ENCODE measurements at regions not wholly inside any gene's neighbourhood (a gene's known extent, or its start where the extent isn't known, plus 50 kb on each side); places are given as distances from the start of the nearest gene placed in this dataset.

DNA sequence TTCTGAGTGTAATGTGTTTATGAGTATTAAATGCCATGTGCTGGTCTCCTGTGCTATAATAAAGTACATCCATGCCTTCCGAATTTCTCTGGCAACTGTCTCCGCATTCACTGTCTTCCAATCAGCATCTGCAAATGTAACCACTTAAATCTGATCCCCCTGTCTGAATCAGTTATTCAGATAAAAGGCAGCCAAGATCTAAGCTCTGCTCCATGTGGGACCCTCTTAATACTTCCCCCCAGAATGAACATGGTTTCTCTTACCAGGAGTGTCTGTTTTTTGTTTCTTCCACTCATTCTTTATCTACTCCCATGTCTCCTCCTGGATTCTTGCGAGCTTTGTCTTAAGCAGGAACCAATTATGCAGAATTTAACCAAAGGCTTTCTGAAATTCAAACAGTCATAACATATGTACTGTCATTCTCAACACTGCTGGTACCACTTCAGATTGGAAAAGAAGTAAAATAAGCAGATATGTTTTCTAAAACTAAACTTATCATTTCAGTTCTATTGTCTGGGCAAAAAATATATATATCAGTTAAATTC lies 996.7 kb upstream of the FLRT2 start:
- DNase-seq (ENCODE audit: low spot score) = no peak

DNA sequence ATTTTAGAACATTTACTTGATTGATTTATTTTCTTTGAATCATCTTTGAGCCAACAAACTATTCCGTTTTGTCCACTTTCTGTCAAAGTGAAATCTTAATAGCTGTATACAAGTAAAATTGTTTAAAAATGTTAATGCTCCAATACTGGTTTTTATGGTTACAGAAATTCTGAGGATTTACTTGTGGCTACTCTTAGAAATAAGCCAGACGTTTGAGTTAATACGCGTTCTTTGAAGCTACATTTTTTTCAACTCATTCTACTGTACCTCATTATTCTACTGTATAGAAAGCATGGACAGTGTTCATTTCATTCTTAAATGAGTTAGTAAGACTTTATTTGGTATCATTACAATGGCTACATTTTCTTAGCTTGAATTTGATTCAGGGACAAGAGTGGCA lies 996.2 kb upstream of the FLRT2 start:
- no peak for DNase-seq (ENCODE audit: low spot score)

DNA sequence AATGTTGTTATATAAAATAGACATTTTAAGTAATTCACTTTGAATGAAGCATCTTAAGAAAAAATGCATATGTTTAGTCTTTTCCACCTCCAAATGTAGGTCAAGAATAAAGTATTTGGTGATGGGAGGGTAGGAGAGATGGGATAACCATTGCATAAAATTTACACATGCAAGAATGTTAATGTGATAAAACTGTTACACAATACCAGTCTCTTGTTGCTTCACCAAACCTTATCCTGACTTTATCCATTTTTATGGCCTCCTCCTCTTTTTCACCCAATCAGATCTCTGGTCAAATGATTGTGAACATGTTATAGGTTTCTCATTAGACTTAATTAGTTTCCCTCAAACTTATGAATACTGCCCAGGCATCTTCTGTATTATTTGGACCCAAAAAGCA lies 994.5 kb upstream of the FLRT2 start:
- DNase-seq (ENCODE audit: low spot score) = no peak

DNA sequence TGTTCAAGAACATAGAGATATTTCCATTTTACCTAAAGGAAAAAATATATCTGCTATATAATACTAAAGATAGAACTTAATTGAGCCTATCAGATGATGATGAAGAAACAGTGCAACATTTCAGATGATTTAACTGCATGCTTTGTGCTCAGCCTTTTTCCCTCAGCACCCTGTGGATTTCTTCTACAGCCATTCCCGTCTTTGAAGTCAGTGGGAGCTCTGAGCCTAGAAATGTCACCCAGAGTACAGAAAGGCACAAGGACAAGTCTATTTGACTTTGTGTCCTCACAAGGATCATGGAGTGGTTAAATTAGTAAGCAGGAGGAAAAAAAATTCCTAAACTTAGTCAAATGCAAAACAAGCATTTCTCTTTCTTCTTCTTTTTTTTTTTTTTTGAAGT lies 994.0 kb upstream of the FLRT2 start:
- no peak for DNase-seq (ENCODE audit: low spot score)

DNA sequence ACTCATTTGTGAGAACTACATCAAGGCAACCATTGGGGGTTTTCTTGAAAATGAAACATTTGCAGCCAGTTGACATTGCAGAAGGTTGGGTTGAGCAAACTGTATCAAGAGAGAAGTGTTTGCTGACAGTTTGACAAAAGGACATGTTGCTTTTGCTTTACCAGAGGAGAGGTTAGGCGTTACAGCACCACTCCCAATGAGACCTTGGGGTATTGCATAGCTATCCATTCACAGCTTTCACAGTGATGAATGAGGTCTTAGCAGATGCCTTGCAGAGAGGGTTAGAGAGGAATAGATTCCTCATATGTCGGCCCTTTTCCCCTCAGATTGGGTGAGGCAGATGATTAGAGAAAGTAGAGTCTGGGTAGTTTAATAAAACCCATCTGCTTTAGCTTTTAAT lies 988.9 kb upstream of the FLRT2 start:
- DNase-seq (ENCODE audit: low spot score) = no peak

DNA sequence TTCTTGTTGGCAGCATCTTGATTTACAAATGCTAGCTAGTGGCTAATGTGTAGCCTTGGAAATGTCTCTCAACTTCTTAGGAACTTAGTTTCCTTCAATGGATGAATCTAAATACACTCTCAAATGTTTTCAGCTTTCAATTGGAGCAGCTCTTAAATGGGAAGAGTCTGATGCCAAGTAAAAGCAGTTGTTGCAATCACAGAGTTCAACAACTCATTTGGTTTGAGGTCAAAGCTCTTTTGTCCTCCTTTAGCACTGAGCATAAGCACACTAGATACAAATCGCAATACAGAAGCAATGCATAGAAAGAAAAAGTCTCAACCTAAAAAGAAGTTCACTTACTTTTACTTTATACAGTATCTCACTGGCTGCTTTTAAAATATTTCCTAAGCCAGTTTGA lies 986.1 kb upstream of the FLRT2 start:
- DNase-seq (ENCODE audit: low spot score) = no peak

DNA sequence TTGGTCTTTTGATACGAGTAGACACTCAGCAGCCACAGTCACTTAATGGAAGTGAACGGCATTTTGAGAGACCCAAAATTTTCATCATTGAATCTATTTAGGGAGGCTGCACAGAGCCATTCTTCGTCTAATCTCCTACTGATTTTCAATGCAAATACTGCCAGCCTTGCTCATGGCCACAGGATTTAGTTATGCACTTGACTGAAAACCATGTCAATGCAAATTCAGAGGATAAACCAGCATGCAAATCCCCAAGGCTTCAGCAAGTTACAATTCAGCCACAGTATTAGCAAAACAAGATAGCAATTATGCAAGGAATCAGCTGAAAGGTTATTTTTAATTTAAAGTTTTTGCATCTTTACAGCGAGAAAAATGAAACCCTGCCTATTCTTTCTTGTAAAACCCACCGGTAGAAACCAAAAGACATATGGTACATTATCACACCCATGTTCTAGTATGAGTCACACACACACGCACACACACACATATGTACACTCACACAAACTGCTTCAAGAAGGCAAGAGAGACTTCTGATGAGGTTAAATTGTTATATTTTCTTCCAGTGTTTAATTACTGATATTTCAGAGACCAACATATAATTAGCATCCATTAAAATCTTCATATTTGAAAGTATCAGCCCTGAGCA lies 985.3 kb upstream of the FLRT2 start:
- DNase-seq (ENCODE audit: low spot score) = no peak

DNA sequence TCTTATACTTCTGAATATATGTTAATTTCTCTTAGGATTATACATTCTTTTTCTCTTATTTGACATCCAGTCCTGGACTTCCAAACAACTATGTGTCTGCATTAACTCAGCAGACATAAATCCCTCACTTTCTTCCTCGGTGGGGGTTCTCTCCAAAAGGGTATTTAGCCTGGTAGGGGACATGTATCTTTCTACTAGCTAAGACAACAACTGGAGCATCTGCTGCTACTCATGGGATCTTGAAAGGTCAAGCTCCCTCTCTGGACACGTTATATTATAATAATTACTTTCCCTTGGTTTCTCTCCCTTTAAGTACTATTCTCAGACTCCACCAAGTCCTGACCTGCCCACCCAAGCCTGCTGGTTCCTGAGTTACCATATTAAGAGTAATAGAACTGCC lies 983.7 kb upstream of the FLRT2 start:
- no peak for DNase-seq (ENCODE audit: low spot score)

DNA sequence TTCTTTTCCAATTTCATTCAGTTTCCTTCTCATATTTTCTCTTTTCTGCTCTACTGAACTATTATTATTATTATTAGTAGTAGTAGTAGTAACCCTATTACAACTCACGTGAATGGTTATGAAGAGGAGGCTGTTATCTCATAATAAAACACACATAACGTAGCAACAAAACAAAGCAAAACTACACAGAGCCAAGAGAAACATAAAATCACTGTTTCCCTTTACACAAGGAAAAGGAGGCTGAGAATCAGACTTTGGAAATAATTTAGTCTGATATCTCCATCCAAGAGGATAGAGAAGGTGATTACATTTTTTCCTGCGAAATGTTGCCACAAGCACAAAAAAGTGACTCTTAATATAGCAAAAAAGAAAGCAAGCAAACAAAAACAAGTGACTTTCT lies 975.8 kb upstream of the FLRT2 start:
- DNase-seq (ENCODE audit: low spot score) = no peak

DNA sequence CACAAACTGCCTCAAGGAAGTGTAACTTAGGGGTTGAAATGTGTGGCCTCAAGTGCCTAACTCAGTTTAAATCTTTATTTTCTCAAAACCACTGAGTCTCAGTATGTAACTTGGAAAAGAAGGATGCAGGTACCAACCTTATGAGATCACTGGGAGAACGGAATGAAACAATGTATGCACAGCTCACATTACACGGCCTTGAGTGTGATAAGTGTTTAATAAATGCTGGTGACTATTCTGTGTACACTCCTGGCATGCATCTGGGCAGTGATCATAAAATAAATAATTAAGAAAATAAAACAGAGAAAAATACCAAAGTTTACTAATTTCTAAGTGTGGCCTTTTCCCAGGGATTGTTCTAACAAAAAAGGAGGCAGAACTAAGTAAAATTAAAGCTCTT lies 974.5 kb upstream of the FLRT2 start:
- no peak for DNase-seq (ENCODE audit: low spot score)

DNA sequence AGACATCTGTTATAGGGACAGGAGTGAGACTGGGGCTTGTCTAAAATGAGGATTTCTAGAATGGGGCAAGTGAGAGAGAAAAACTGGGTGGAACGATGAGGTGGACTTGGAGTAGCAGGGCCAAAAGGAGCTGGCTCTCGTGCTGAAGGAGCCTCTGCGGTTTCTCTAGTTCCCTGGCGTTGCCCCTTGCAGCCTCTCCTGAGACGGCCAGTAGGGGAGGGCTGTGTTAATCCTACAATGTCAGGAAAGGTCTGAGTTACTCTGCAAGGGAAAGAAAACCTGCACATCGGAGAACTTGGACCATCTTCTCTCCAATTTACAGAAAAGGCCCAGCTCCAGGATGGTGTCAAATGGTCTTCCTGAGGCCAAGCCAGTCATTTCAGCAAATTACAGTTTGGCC lies 963.8 kb upstream of the FLRT2 start:
- DNase-seq (ENCODE audit: low spot score) = no peak

DNA sequence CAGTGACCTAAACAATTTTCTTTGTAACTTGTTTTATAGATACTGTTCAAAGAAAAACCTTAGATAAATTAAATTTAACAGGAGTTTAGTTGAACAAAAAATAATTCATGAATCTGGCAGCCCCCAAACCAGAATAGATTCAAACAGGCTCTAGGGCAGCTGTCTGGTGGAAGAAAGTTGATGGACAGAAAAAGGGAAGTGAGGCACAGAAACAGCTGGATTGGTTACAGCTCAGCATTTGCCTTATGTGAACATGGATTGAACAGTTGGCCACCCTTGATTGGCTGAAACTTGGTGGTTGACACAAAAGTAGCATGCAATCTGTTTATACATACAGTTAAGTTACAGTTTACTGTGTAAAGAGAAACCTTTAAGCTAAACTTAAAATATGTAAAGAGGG lies 954.3 kb upstream of the FLRT2 start:
- no peak for DNase-seq (ENCODE audit: low spot score)

DNA sequence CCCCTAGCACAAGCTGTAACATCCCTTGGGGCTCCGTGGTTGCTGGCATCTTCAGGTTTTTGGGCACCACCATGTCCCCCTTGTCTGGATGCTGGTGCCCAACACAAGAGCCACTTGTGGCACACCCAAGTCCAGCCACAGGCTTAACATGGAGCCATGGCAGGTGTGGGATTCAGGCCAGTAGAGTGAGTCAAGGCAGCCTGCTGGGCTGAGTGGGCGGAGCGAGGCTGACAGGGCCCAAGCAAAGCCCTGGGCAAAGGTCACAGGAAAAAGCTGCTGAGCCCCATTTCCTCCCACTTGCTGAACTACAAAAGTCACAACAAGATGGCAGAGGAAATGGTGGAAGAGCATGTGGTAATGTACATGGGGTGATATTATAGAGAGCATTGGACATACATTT lies 950.7 kb upstream of the FLRT2 start:
- DNase-seq (ENCODE audit: low spot score) = no peak

DNA sequence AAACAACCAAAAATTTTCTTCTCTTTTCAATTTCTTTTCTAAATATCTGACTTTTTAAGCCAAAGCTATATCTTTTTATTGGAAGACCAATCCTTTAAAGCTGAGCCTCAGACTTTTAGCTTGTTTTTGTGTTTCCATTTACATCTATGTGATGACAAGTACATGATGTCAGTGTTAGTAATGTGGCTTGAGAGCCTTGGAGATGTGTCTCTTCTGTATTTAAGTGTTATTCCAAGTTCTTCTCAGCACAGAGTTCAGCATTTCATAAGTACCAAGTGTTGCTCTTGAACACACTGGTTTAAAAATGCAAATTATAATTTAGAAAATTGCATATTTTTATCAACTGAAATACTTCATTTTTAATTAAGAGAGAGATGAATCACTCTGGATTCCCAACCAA lies 948.9 kb upstream of the FLRT2 start:
- no peak for DNase-seq (ENCODE audit: low spot score)

DNA sequence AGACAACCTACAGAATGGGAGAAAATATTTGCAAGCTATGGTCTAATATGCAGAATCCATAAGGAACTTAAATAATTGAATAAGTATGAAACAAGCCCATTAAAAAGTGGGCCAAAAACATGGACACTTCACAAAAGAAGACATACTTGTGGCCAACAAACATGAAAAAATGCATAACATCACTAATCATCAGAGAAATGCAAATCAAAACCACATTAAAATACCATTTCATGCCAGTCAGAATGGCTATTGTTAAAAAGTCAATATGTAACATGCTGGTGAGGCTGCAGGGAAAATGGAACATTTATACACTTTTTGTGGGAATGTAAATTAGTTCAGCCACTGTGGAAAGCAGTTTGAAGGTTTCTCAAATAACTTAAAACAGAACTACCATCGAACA lies 945.4 kb upstream of the FLRT2 start:
- no peak for DNase-seq (ENCODE audit: low spot score)

DNA sequence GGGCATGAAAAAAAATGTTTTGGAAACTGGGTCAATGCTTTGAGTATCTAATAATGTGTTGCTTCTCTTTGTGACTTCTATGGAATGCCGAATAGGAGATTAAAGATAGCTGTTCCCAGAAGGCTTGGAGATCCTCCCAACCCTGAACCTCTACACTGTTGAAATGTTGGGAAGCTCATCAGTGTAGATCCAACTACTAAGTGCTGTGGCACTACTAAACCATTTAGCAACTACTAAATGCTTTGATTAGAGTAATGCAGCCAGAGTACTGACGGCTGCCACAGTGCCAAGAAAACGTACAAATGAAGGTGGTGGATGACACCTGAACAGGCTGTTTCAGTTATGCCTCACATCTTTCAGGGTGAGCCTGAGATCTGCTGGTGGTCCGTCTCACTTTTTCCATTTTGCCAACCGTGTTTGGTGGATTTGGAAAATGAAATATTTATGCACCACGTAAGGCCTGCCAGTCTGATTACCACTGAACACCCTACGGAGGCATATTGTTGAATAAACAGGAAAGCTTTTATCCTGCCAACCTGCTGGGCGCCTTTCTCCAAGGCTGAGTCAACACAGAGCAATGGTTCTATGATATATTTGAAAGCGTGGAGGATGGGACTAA lies 938.0 kb upstream of the FLRT2 start:
- no peak for DNase-seq (ENCODE audit: low spot score)

DNA sequence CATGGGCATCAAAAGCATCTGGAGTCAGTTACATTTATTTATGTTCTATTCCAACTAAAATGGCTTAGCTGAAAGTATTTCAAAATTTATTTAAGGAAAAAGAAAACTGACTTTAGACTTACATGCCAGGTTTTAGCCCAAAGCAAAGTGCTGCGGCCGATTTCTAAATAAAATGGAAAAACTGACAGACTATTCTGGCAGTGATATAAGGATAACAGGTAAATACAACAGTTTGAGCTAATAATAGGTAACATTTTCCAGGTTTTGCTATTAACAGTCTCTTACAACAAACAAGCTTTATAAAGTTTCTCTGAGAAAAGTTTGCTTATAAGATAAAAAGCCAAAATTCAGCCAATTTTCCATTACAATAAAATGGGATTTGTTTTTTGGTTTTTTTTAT lies 937.2 kb upstream of the FLRT2 start:
- no peak for DNase-seq (ENCODE audit: low spot score)

DNA sequence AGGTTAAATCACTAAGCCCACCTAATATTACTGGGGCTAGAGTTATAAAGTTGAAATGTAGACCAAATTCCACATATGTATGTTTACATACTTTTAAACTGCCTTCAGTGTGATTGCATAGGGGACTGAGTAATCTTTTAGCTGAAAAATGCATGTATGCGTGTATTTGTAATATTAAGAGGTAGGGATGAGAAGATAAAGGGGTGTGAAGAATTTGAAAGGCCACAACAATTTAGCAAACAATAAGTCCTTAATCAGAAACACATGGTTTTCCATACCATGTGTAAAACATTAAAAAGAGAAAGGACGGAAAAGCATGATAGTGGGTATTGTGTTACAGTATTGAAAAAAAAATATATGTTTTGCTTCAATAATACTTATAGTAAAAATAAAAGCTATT lies 919.9 kb upstream of the FLRT2 start:
- DNase-seq (ENCODE audit: low spot score) = no peak

DNA sequence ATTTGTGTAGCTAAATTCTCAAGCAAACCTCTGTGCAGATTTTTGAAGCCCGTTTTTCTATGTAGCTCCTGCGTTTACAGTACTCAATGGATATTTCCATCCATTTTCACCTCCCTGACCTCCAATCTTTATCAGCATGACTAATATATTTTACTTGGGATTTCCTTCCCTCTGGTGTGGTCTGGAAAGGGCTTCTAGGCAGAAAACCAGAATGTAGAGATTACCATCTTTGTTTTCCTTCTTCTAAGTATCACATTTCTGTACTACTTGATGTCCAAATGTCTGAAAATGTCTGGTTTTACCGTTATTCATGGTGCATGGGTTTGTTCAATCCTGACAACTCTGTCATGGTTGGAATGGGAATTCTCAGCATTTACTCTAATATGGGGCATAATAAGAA lies 907.6 kb upstream of the FLRT2 start:
- DNase-seq (ENCODE audit: low spot score) = no peak

DNA sequence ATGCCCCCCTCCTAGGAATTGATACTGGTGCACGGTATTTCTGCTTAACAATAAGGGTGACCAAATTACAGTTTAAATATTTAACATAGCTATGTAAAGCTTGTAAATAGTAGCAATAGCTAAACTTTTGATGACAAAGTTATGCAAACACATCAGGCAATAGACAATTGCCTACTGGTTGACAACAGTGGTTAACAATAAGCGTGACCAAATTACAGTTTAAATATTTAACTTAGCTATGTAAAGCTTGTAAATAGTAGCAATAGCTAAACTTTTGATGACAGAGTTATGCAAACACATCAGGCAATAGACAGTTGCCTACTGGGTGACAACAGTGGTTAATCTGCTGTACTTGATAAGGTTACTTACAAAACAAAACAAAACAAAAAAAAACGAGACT lies 886.5 kb upstream of the FLRT2 start:
- no peak for DNase-seq (ENCODE audit: low spot score)

DNA sequence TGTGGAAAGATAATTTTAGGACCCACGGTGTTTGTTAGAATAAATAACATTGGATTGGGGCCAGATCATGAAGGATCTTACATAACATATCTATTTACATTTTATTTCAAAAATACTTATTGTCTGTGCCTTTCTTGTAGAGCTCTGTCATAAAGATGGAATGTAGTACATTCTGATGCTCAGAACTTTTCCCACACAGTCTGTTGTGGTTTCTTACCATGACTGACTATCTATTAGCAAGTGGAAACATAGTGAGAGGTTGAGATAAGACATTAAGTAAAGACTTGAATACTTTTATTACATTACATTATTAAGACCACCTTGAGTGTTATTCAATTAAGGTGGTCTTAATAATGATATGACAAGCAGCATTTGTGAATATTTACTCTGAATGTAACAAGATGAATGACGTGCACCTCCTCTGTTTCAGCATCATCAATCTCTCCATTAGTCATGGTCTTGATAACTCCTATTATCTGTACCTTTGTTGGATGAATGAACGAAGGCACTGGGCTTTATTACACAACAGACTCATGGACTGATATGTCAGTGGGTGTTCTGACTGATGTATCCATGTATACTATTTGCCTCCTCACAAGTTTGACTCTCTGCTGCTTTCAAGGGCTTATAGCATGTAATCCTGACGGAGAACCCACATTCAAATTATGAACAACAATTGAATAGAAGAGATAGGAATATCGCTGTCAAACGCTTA lies 883.0 kb upstream of the FLRT2 start:
- no peak for DNase-seq (ENCODE audit: low spot score)

DNA sequence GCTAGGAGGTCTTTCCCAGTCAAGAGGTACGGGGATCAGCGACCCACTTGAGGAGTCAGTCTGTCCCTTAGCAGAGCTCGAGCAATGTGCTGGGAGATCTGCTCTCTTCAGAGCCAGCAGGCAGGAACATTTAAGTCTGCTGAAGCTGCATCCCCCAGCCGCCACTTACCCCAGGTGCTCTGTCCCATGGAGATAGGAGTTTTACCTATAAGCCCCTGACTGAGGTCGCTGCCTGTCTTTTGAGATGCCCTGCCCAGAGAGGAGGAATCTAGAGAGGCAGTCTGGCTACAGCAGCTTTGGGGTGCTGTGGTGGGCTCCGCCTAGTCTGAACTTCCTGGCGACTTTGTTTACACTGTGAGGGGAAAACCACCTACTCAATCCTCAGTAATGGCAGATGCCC lies 874.9 kb upstream of the FLRT2 start:
- no peak for DNase-seq (ENCODE audit: low spot score)

DNA sequence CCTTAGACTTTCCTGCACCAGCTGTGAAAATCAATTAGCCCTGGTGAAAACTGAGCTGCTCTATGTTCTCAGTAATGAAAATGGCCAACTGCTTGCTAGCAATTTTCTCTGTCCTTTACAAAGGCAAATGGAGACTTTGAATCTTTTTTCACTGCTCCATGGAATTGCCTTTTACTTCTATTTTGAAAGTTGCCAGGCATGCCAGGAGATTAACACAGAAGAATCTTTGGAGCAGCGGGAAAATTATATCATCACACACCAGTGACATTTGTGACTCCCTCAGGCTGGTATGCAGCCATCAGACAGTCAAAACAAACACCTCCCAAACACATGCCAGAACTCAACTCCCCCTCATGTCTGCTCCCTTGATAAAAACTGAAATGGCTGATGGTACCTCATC lies 872.0 kb upstream of the FLRT2 start:
- no peak for DNase-seq (ENCODE audit: low spot score)

DNA sequence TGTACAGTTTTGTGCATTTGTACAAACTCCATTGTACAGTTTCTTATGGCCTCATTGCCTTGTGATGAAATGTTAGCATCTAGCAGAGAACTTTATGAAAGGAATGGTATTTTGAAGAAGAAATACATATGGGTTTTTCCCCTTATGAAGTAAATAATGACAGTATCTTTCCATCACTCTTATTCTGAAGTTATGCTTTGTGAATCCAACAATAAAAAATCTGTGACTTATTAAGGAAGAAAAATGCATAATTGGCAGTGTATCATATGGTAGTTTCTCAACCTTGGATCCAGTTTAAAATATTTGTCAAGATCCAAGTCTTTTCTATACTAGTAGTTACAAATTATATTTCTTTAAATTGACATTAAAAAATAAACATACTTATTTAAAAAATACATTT lies 859.1 kb upstream of the FLRT2 start:
- DNase-seq (ENCODE audit: low spot score) = no peak

All from COLO829 (cell line).